ENCODE measurements at regions not wholly inside any gene's neighbourhood (a gene's known extent, or its start where the extent isn't known, plus 50 kb on each side); places are given as distances from the start of the nearest gene placed in this dataset.

DNA sequence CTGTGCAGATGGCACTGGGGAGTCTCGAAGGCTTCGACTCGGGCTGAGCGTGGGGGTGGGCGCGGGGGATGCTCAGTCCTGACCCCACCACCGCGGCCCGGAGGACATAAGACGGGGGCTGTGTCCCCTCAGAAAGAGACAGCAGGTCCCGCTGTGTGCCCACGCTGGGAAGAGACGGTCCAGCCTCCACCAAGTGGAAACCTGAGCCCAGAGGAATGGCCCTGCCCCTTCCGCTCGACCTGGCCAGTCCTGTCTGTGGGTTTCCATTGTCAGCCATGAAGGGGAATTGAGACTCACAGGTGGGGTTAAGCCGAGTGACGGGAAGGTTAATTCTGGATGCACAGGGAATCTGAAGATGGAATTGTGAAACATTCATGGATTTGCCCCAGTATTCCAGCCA lies 442.7 kb downstream of the PREX1 start:
- TF ChIP-seq ZNF384 (IDR thresholded peaks at IDR 0.05) (no peak), ARNT (IDR thresholded peaks at IDR 0.05) (no peak), SP1 (IDR thresholded peaks at IDR 0.05) (no peak), PKNOX1 (IDR thresholded peaks at IDR 0.05) (no peak), CTBP1 (IDR thresholded peaks at IDR 0.05; ENCODE audit: borderline replicate concordance) (no peak), SUZ12 (IDR thresholded peaks at IDR 0.05) (no peak), FOXM1 (IDR thresholded peaks at IDR 0.05; ENCODE audit: borderline replicate concordance) (no peak), BHLHE40 (IDR thresholded peaks at IDR 0.05; ENCODE audit: borderline replicate concordance) (no peak), LEF1 (IDR thresholded peaks at IDR 0.05; ENCODE audit: borderline replicate concordance) (no peak), HDGF (IDR thresholded peaks at IDR 0.05; ENCODE audit: borderline replicate concordance) (no peak), ELF4 (IDR thresholded peaks at IDR 0.05) (no peak), NFRKB (IDR thresholded peaks at IDR 0.05) (no peak)

Data from HEK293T (cell line).